ENCODE measurements at regions not wholly inside any gene's neighbourhood (a gene's known extent, or its start where the extent isn't known, plus 50 kb on each side); places are given as distances from the start of the nearest gene placed in this dataset.

DNA sequence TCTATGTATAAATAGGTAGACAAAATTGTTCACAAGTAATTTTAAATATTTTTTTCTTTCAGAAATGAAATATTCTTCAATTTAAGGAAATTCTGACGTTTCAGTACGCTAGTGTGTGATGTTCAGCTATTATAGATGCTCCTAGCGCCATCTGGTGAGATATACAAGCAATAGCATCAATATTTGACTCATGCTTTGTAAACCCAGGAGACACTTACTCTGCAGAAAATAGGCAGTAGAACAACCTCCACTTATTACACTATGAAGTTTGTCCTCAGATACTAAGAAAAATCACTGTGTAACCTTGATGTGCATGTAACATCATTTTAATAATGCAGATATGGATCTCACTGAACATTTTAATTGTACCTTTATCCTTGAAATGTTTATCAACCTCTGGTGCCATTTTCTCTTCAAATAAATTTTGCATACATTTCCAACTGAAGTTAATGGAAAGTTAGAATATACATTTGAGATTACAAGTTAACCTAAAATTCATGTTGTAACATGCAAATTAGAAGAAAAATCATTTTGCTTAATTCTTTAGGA is 151.5 kb upstream of the FAM3C start:
- TF ChIP-seq EZH2 (IDR thresholded peaks at IDR 0.05; ENCODE audit: borderline replicate concordance, low read depth, low read length, poor library complexity, severe bottlenecking): no peak
- TF ChIP-seq CTCF (conservative IDR thresholded peaks at IDR 0.05; ENCODE audit: low read depth, low read length): peak; percentile 85
- no TSS peak for BruUV-seq (replicated peaks)

DNA sequence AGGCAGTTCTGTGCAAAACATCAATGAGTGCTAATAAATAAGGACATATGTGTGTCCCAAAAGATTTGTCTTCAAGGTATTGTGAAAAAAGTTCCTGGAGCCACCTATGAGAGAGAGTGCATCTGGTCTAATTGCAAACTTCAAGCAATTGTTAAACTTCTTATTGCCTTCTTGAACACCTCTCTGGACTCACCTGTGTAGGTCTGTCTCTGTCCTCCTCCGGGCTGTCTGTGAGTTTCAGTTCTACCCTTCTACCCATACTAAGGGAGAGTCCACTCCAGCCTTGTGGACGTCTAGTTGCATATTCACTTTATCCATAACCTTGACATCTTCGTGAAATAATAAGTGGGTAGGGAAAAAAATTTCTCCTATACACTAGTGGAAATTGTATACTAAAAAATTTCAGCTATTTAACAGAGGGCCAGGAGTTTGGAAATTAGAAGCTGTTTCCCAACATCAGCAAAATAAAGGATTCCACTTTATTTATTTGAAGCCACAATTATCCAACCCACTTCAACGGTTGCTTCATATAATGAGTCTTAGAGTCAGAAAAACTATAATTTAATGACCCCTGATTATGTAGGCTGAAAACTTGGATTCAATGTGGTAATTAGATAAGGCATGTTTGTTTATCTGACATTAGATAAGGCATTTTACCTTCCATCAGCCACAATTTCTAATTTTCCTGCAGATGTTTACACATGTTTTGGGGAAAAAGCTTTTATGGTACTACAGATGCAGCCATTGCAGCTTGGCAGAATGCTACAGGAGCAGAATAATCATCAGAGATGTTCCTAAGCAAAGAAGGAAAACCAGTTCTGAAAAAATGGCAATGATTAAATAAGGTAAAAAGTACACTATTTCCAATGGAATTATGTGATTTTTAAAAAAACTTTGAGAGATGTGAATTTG is 150.8 kb upstream of the FAM3C start:
- no peaks in the 10 kb centered on the region for H3K27me3 ChIP-seq (replicated peaks; ENCODE audit: insufficient read depth, low read depth, low read length, poor library complexity)
- no peaks in the 10 kb centered on the region for H3K36me3 ChIP-seq (ENCODE audit: insufficient read depth, low read length, poor library complexity, severe bottlenecking)
- H3K27ac ChIP-seq (ENCODE audit: low read depth, low read length, poor library complexity, severe bottlenecking): no peak overlapping the region
- ChIA-PET POLR2A (ENCODE audit: low non-redundant PET) (no interaction called here), CTCF (interaction anchor here (1.2 to 2.2 kb wide), 2 partner anchors 11 to 180 kb away, joined by 3 to 14 read pairs; no protein-coding TSS in a partner anchor)
- H3K4me3 ChIP-seq (ENCODE audit: low read depth, low read length, poor library complexity, severe bottlenecking): no peak overlapping the region
- TF ChIP-seq CTCF (conservative IDR thresholded peaks at IDR 0.05; ENCODE audit: low read depth, low read length) (no peak), EZH2 (IDR thresholded peaks at IDR 0.05; ENCODE audit: borderline replicate concordance, low read depth, low read length, poor library complexity, severe bottlenecking) (no peak)
- no peak for DNase-seq (ENCODE audit: low spot score)
- peaks cover 3% of the 10 kb centered on the region for H3K4me1 ChIP-seq (ENCODE audit: insufficient read depth, low read length, poor library complexity, severe bottlenecking)
- intact Hi-C loops (cut with micrococcal nuclease; ENCODE audit: unreplicated experiment): loop anchor here (1.0 to 10.0 kb wide), 4 partner anchors 181 to 552 kb away; no protein-coding TSS in a partner anchor
- peaks cover 9% of the 10 kb centered on the region for H3K9me3 ChIP-seq (ENCODE audit: low read depth, low read length, poor library complexity, severe bottlenecking)
- BruUV-seq (replicated peaks): no TSS peak

More for the DNA sequence above, 151.5 kb upstream of the FAM3C start:
- Histone ChIP-seq H3K4me3 (ENCODE audit: low read depth, low read length, poor library complexity, severe bottlenecking) (no peak overlapping the region), H3K36me3 (ENCODE audit: insufficient read depth, low read length, poor library complexity, severe bottlenecking) (no peaks in the 10 kb centered on the region), H3K27me3 (replicated peaks; ENCODE audit: insufficient read depth, low read depth, low read length, poor library complexity) (no peaks in the 10 kb centered on the region), H3K27ac (ENCODE audit: low read depth, low read length, poor library complexity, severe bottlenecking) (no peak overlapping the region), H3K4me1 (ENCODE audit: insufficient read depth, low read length, poor library complexity, severe bottlenecking) (peaks cover 3% of the 10 kb centered on the region), H3K9me3 (ENCODE audit: low read depth, low read length, poor library complexity, severe bottlenecking) (peaks cover 9% of the 10 kb centered on the region)
- peak; percentile 72 for DNase-seq (ENCODE audit: low spot score)
- ChIA-PET POLR2A (ENCODE audit: low non-redundant PET) (no interaction called here), CTCF (interaction anchor here (1.2 to 2.2 kb wide), 2 partner anchors 10 to 181 kb away, joined by 3 to 14 read pairs; no protein-coding TSS in a partner anchor)
- intact Hi-C loops (cut with micrococcal nuclease; ENCODE audit: unreplicated experiment): loop anchor here (1.0 to 10.0 kb wide), 4 partner anchors 181 to 553 kb away; no protein-coding TSS in a partner anchor

DNA sequence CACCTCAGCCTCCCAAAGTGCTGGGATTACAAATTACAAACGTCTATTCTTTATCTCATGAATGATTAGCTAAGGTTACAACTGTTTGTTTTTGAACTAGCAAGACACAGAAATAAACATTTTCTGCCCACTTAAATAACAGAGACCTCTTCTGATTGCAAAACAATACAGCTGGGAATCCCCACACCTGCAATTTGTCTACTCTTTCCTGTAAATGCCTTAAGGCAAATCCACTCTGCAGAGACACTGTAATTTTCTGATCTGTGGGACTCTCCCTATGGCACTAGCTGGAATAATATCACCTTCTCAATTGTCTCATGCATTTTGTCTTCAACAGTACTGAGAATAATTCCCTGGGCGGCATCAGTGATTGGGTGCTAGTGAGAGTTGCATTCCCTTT is 149.3 kb upstream of the FAM3C start:
- no peak for TF ChIP-seq EZH2 (IDR thresholded peaks at IDR 0.05; ENCODE audit: borderline replicate concordance, low read depth, low read length, poor library complexity, severe bottlenecking)
- TF ChIP-seq CTCF (conservative IDR thresholded peaks at IDR 0.05; ENCODE audit: low read depth, low read length): no peak
- peaks cover 9% of the 10 kb centered on the region for H3K9me3 ChIP-seq (ENCODE audit: low read depth, low read length, poor library complexity, severe bottlenecking)
- H3K4me1 ChIP-seq (ENCODE audit: insufficient read depth, low read length, poor library complexity, severe bottlenecking): peaks cover 3% of the 10 kb centered on the region
- no TSS peak for BruUV-seq (replicated peaks)
- no peak overlapping the region for H3K27ac ChIP-seq (ENCODE audit: low read depth, low read length, poor library complexity, severe bottlenecking)
- intact Hi-C loops (cut with micrococcal nuclease; ENCODE audit: unreplicated experiment): loop anchor here (5.0 to 10.0 kb wide), 3 partner anchors 418 to 551 kb away; no protein-coding TSS in a partner anchor
- H3K4me3 ChIP-seq (ENCODE audit: low read depth, low read length, poor library complexity, severe bottlenecking): no peak overlapping the region
- POLR2A ChIA-PET (ENCODE audit: low non-redundant PET): no interaction called here
- no peak for DNase-seq (ENCODE audit: low spot score)
- no peaks in the 10 kb centered on the region for H3K27me3 ChIP-seq (replicated peaks; ENCODE audit: insufficient read depth, low read depth, low read length, poor library complexity)
- no peaks in the 10 kb centered on the region for H3K36me3 ChIP-seq (ENCODE audit: insufficient read depth, low read length, poor library complexity, severe bottlenecking)
- CTCF ChIA-PET: no interaction called here

All from A673 (cell line).